Skeletal muscle satellite cell (primary cell): ENCODE measurements at regions not wholly inside any gene's neighbourhood (a gene's known extent, or its start where the extent isn't known, plus 50 kb on each side); places are given as distances from the start of the nearest gene placed in this dataset.

Experiments used
- H3K27me3 ChIP-seq: 2 replicates; pipeline ENCODE4 v1.7.0; 2013; ENCODE audit warnings: low read length; ENCODE audit not compliant: control insufficient read depth, insufficient read depth
- H3K36me3 ChIP-seq: 2 replicates; pipeline ENCODE4 v1.7.0; 2013; ENCODE audit warnings: mild to moderate bottlenecking, control low read depth, low read length; ENCODE audit not compliant: insufficient read depth
- H3K4me1 ChIP-seq: 2 replicates; pipeline ENCODE4 v1.7.0; 2013; ENCODE audit warnings: low read length; ENCODE audit not compliant: control insufficient read depth, insufficient read depth
- H3K4me2 ChIP-seq: 2 replicates; pipeline ENCODE4 v1.7.0; 2013; ENCODE audit warnings: mild to moderate bottlenecking, low read length
- H3K4me3 ChIP-seq: 2 replicates; pipeline ENCODE4 v1.7.0; 2013; ENCODE audit warnings: low read length
- H3K9ac ChIP-seq: 2 replicates; pipeline ENCODE4 v1.7.0; 2013; ENCODE audit warnings: mild to moderate bottlenecking, low read depth, low read length, moderate library complexity
- H3K9me3 ChIP-seq: replicated peaks from 2 replicates; pipeline ENCODE4 v1.7.0; 2013; ENCODE audit warnings: mild to moderate bottlenecking, control low read depth, low read length

DNA sequence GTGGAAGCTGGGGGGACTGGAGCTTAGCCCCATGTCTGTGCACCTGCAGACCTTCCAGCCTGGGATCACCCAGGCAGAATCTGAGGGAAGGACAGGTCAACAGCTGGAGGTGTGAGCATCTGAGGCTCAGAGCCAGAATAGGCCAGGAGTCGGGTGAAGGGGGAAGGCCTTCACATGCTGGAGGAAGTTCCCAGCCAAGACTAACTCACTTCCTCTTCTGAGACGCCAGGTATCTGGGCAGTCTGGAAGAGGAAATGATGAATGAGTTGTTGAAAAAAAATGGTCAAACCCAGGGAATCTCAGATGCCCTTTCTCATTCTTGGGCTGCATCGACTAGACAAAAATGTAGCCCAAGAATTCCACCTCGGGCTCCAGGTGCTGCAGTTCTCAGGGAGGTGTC, 73.6 kb upstream of the TIAM2 start:
- H3K4me3 ChIP-seq = no peak overlapping the region
- no peaks in the 10 kb centered on the region for H3K9me3 ChIP-seq
- H3K4me1 ChIP-seq = no peaks in the 10 kb centered on the region

DNA sequence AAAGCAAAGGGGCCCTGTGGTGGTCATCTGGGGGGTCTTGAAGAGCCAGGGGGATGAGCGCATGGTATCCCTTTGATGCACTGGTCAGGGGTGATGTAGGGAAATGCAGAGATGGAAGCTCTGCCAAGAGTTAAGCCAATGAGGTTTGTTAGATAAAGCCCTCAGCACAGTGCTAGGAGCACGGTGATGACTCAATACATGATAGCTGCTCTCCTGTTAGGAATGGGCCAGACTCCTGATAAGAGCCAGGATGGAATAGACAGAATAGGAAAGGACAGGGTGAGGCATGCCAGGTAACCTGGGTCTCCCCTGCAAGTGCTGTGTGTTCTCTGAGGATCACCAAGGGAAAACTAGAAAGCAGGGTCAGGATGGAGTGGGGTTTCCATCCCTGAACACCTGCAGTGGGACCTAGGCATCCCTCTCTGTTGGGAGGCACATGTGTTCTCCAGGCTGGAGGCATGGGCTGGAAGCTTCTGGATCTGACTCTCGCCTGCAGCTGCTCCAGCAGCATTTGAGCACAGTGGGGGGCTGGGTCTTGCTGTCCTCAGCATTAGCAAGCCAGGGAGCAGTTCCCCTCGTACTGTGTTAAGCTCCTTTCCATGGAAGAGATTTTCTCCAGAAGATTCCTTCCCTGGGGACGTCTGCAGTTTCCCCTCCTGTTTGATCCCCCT, 71.8 kb upstream of the TIAM2 start:
- H3K4me3 ChIP-seq = no peak overlapping the region
- H3K4me2 ChIP-seq = no peak overlapping the region
- H3K36me3 ChIP-seq = no peaks in the 10 kb centered on the region
- H3K27me3 ChIP-seq = no peaks in the 10 kb centered on the region
- H3K9ac ChIP-seq = no peak overlapping the region
- no peaks in the 10 kb centered on the region for H3K9me3 ChIP-seq
- no peaks in the 10 kb centered on the region for H3K4me1 ChIP-seq

More for the DNA sequence above, 73.6 kb upstream of the TIAM2 start:
- Histone ChIP-seq H3K27me3 (no peaks in the 10 kb centered on the region), H3K36me3 (no peaks in the 10 kb centered on the region), H3K4me2 (no peak overlapping the region), H3K9ac (no peak overlapping the region)

DNA sequence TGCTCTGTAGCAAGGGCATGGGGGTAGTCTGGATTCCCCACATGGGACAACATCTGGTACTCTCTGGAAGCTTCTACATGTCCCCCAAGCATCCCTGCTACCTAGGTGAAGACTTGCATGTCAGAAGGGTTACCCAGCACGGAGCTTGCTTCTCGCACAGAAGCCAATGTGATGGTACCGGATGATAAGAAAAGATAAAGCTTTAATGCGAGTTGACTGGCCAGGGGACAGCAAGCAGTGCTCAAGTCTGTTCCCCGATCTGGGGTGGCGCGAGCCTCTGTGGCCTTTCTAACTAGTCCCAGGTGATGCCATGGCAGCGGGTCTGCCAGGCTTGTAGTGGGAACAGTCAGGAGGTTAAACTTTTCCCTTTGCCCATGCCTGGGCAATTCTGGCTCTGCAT, 70.0 kb upstream of the TIAM2 start:
- no peaks in the 10 kb centered on the region for H3K9me3 ChIP-seq
- no peaks in the 10 kb centered on the region for H3K4me1 ChIP-seq
- H3K27me3 ChIP-seq = no peaks in the 10 kb centered on the region
- no peaks in the 10 kb centered on the region for H3K36me3 ChIP-seq
- H3K4me2 ChIP-seq = no peak overlapping the region
- no peak overlapping the region for H3K9ac ChIP-seq
- H3K4me3 ChIP-seq = no peak overlapping the region

DNA sequence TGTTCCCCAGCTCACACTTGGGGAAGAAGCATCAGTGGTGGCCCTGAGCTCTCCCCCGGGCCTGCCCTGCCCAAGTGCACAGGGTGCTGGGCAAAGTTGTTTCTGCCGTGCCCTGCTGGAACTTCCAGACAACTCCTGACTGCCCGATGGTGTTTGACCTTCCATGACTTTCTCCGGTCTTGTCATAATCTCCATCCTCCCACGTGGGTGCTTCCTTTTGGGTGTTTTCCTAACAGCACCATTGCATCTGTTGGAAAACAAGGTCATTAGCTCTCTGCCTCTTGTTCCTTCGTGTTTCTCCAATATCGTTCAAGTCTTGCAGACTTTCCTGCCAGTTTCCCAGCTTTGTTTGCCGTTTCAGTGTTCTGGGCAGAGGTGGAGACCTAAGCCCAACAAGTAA, 68.7 kb upstream of the TIAM2 start:
- Histone ChIP-seq H3K4me3 (no peak overlapping the region), H3K9me3 (no peaks in the 10 kb centered on the region), H3K27me3 (no peaks in the 10 kb centered on the region)

DNA sequence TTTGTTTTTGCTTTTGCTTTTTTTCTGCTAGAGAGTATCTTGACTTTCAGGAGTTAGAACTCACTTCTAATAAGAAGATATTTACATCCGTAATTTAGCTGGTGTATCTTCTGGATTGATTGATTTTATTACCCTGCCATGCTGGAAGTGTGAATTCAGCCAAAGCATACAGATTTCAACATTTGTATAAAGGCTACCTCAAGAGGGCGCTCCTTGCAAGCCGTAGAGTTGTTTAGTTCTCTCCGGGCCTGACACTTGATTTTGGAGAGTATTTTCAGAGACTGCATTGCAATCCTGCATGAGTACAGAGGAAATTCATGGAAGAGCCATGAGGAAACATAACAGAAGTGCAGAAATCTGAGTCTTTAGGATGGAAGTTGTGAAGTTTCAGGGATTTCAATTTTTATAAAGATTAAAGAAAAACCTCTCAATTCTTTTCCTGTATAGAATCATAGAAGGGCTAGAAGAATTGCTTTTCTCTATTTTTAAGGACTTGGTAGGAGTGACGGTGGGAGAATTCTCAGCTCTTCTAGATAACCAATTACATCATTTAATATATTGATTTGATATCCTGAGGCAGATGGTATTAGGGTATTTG, 66.7 kb upstream of the TIAM2 start:
- H3K4me1 ChIP-seq = peaks cover 18% of the 10 kb centered on the region
- no peak overlapping the region for H3K9ac ChIP-seq
- H3K4me3 ChIP-seq = no peak overlapping the region
- no peaks in the 10 kb centered on the region for H3K9me3 ChIP-seq
- no peaks in the 10 kb centered on the region for H3K36me3 ChIP-seq
- H3K27me3 ChIP-seq = no peaks in the 10 kb centered on the region
- H3K4me2 ChIP-seq = no peak overlapping the region

More for the DNA sequence above, 68.7 kb upstream of the TIAM2 start:
- no peaks in the 10 kb centered on the region for H3K36me3 ChIP-seq
- H3K4me2 ChIP-seq = no peak overlapping the region
- peaks cover under 1% of the 10 kb centered on the region for H3K4me1 ChIP-seq
- no peak overlapping the region for H3K9ac ChIP-seq

DNA sequence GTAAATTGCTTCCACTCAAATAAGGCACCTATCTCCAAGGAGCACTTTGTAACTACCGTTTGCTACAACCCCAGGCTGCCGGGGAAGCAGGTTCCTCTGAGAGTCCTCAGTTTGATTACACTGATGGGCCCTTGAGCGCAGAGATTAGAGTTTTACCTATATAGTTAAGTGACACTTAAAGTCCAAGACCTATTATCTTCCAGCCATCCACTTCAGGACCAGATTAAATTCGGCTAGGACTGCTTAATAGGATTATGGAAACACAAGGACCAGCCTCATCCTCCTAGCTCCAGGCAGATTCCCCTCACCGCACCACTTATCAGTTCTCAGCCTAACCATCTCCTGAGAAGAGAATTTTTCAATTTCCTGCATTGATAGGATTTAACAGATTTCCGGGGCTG, 64.7 kb upstream of the TIAM2 start:
- no peak overlapping the region for H3K9ac ChIP-seq
- H3K9me3 ChIP-seq = no peaks in the 10 kb centered on the region
- no peaks in the 10 kb centered on the region for H3K27me3 ChIP-seq
- H3K4me2 ChIP-seq = no peak overlapping the region
- no peaks in the 10 kb centered on the region for H3K36me3 ChIP-seq
- no peak overlapping the region for H3K4me3 ChIP-seq
- peaks cover 18% of the 10 kb centered on the region for H3K4me1 ChIP-seq

DNA sequence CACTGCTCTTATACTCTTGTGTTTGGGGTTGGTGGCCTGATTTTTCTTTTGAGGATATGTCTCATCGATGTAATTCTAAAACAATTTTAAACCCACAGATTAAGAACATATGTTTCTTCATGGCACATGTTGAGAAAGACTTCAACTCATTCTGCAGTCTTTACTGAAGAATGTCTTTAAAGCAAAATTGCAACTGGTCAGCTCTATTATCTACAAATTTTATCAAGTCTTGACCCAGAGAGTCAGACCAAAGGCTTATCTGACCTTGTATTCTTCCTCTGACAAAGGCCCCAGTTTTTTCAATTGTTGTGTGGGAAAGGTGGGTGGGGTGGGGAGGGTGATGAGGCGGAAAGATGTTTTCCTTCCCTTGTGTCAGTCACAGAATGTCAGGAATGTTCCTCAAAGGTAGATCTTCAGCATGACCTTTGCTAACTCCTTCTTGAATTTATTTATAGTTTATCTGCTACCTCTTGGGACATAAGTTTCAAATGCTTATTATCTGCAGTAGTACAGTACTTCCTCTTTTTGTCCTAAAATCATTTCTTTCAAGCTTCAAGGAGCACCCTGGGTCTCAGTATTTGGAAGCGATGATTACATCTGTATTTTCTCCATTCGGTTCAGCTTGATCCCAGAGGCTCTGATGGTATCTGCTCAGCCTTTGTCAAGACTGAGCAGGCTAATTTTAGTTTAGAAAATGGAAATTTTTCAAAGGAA, 63.2 kb upstream of the TIAM2 start:
- Histone ChIP-seq H3K36me3 (no peaks in the 10 kb centered on the region), H3K4me2 (peak overlapping the region; percentile 0), H3K9me3 (no peaks in the 10 kb centered on the region), H3K4me1 (peaks cover 18% of the 10 kb centered on the region), H3K9ac (no peak overlapping the region), H3K27me3 (no peaks in the 10 kb centered on the region), H3K4me3 (no peak overlapping the region)

DNA sequence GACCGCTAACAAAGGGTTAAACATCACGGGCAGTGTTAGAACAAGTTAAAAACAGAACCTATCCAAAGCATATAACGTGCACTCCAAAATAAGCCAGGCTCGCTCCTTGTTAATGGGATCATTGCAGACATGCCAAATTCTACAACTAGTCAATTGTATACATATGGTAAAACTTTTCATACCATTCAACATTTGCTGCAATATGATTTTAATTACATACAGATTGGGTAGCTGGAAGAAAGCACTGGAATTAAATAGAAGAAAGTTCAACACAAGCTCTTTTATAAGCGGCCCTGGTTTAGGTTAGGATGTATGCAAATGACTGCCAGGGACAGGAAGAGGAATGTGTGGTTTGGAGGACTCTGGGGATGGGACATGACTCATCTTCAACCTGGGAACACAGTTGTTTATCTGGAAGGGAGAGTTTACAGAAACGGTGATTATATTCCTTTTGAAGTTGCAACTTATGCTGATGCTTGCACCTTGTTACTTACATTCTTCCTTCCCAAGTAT, 62.5 kb upstream of the TIAM2 start:
- Histone ChIP-seq H3K4me3 (no peak overlapping the region), H3K4me2 (peak overlapping the region; percentile 0), H3K4me1 (peaks cover 18% of the 10 kb centered on the region), H3K9ac (no peak overlapping the region), H3K9me3 (no peaks in the 10 kb centered on the region), H3K27me3 (no peaks in the 10 kb centered on the region), H3K36me3 (no peaks in the 10 kb centered on the region)

DNA sequence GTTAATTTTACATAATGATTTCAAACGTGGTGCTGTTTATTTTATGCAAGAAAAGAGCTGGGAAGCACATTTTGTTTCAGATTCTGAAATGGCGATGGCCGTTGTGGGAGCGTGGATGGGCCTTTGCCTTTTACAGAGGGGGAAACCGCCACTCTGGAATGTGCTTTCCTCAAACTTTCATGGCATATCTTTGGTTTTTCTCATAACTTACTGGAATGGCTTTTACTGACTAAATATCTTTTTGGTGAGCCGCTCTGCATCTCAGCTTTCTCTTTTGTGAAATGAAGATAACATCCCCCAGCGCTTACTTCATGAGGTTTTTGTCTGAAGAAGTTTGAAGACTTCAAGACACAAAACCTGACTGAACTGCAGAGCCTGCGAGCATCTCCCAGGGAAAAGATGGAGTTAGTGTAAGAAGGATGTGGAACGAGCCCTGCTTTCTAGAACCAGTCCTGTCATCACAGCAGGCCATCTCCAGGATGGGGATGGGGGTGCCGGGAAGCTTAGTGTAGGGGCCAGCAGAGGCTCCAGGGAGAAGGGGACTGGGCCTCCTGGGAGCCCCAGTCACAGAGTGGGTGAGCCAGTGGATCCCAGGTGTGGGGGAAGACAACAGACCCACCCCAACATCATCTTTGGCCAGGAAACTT, 61.8 kb upstream of the TIAM2 start:
- Histone ChIP-seq H3K4me1 (peaks cover 18% of the 10 kb centered on the region), H3K9ac (no peak overlapping the region), H3K9me3 (no peaks in the 10 kb centered on the region), H3K27me3 (no peaks in the 10 kb centered on the region), H3K4me2 (no peak overlapping the region), H3K4me3 (no peak overlapping the region), H3K36me3 (no peaks in the 10 kb centered on the region)

DNA sequence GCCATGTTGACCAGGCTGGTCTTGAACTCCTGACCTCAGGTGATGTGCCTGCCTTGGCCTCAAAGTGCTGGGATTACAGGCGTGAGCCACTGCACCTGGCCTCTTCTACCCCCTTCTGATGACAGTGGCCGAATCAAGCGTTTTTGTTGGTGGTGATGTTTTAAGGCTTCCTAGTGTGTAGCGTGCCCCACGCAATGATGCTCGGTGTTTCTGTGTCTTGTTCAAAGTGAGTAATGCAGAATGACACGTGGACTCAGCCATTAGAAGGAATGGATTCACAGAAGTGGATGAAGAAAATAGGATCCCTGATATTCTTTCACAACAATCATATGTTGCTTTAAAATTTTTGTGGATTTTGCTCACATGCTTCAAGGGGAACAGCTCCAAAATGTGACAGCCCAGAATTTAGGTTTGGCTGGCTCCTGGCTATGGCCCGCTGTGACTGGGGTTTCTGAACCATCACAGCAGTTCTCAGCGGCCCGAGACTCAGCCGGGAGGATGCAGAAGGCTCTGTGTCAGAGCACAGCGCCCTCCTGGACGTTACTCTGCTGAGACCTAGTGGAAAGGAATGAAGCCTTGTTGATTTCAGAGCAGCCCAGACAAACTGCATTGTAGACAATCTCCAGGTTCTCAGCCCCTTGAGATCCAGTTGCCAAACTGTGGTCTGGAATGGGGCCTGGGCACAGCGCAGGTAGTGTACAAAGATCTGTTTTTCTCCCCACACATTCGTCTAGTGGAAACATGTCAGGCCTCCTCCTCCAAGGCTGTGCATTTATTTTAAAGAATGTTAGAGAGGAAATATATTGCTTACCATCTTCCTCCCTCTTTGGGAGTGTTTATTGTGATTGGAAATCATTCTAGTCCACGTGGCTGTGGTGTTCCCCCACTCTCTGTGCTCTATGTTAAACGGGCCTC, 57.6 kb upstream of the TIAM2 start:
- no peak overlapping the region for H3K4me2 ChIP-seq
- H3K9me3 ChIP-seq = no peaks in the 10 kb centered on the region
- no peaks in the 10 kb centered on the region for H3K27me3 ChIP-seq
- H3K4me1 ChIP-seq = peaks cover 5% of the 10 kb centered on the region
- no peak overlapping the region for H3K9ac ChIP-seq
- no peaks in the 10 kb centered on the region for H3K36me3 ChIP-seq
- H3K4me3 ChIP-seq = no peak overlapping the region

DNA sequence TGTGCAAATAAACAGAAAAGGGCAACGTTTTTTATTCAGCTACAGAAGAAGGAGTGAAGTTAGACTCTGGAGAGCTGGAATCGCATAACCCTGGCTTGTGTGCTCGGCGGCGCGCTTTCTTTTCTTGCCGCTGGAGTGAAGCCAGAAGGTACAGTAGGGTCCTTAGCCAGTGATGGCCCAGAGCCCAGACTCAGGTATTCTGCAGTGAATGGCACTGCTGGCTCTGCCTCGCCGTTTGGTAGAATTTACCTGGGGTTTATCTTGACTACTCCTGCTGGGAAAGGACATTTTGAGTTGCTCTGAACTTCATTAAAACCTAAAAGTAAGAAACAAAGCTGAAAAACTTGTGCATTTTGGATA, 56.9 kb upstream of the TIAM2 start:
- Histone ChIP-seq H3K36me3 (no peaks in the 10 kb centered on the region), H3K4me2 (no peak overlapping the region), H3K4me1 (no peaks in the 10 kb centered on the region), H3K4me3 (no peak overlapping the region), H3K9ac (no peak overlapping the region), H3K27me3 (no peaks in the 10 kb centered on the region), H3K9me3 (no peaks in the 10 kb centered on the region)
